GM13976 (cell line): ENCODE measurements at regions not wholly inside any gene's neighbourhood (a gene's known extent, or its start where the extent isn't known, plus 50 kb on each side); places are given as distances from the start of the nearest gene placed in this dataset.

Source experiments
- DNase-seq: peaks from one replicate; pipeline ENCODE4 v3.0.0; 2012; ENCODE audit warnings: low spot score
- CTCF ChIP-seq: IDR thresholded peaks from 2 replicates; pipeline ENCODE4 v1.5.1; 2012; ENCODE audit warnings: borderline replicate concordance, mild to moderate bottlenecking; ENCODE audit not compliant: insufficient read depth; ENCODE audit errors: extremely low read depth, missing control alignments, control extremely low read depth
- in situ Hi-C: fragments of 300-500 bp; cut with MboI; formaldehyde crosslinking; loops from one replicate; pipeline ENCODE4 v1.12.0; 2022; ENCODE audit warnings: low sequenced_read_pairs, mixed read lengths, inconsistent platforms; ENCODE audit not compliant: unreplicated experiment

GRCh38 chr1:73104749-73105148 lies 822.4 kb upstream of the NEGR1 start:
- TF ChIP-seq CTCF: no peak
- DNase-seq: no peak
- in situ Hi-C loops: no loop called here

- in situ Hi-C loops: no loop called here
- DNase-seq: no peak
These were observed 817.9 kb upstream of the NEGR1 start for GRCh38 chr1:73100216-73100615.

GRCh38 chr1:73097917-73098316 lies 815.6 kb upstream of the NEGR1 start:
- TF ChIP-seq CTCF: no peak
- no peak for DNase-seq
- in situ Hi-C loops: no loop called here

More at GRCh38 chr1:73100216-73100615, 817.9 kb upstream of the NEGR1 start:
- TF ChIP-seq CTCF: no peak

GRCh38 chr1:73096841-73097240 lies 814.5 kb upstream of the NEGR1 start:
- no peak for TF ChIP-seq CTCF
- in situ Hi-C loops: no loop called here
- no peak for DNase-seq

- in situ Hi-C loops: no loop called here
- DNase-seq: no peak
- TF ChIP-seq CTCF: no peak
These were observed 810.0 kb upstream of the NEGR1 start for GRCh38 chr1:73092383-73092782.

GRCh38 chr1:73066866-73067265 lies 784.5 kb upstream of the NEGR1 start:
- no peak for DNase-seq
- in situ Hi-C loops: no loop called here
- no peak for TF ChIP-seq CTCF
